Vagina (tissue), 2 donors: ENCODE measurements at regions not wholly inside any gene's neighbourhood (a gene's known extent, or its start where the extent isn't known, plus 50 kb on each side); places are given as distances from the start of the nearest gene placed in this dataset.

Experiments
- DNase-seq, 2 donors: peaks; one replicate each; pipeline ENCODE4 v3.0.0-alpha.2; 2017; ENCODE audit errors: extremely low spot score in 2 of 2
- H3K27ac ChIP-seq: fragments of 200-600 bp; sonication (generic); one replicate; pipeline ENCODE4 v1.5.1; 2019
- H3K27me3 ChIP-seq: fragments of 200-600 bp; sonication (generic); one replicate; pipeline ENCODE4 v1.5.1; 2019
- H3K36me3 ChIP-seq, 2 donors: fragments of 200-600 bp; sonication (generic); one replicate each; pipeline ENCODE4 v1.5.1; 2017 to 2019
- H3K4me1 ChIP-seq: fragments of 200-600 bp; sonication (generic); one replicate; pipeline ENCODE4 v1.5.1; 2019
- H3K4me3 ChIP-seq, 2 donors: fragments of 200-600 bp; sonication (generic); 1 replicate in 1 of 2; 2 replicates in 1 of 2; pipeline ENCODE4 v1.5.1; 2016 to 2019
- H3K9me3 ChIP-seq: fragments of 200-600 bp; sonication (generic); one replicate; pipeline ENCODE4 v1.5.1; 2019
- CTCF ChIP-seq, 3 experiments: fragments of 450-650 bp in 2 of 3; fragments of 200-600 bp in 1 of 3; sonication (generic) in 1 of 3; IDR thresholded peaks; one replicate each; pipeline ENCODE4 v1.5.1; 2017 to 2019; ENCODE audit warnings: antibody characterized with exemption in 3 of 3, mild to moderate bottlenecking in 2 of 3, moderate library complexity in 2 of 3
- POLR2A ChIP-seq, 2 donors: fragments of 450-650 bp; IDR thresholded peaks; one replicate each; pipeline ENCODE4 v1.6.1; 2017; ENCODE audit warnings: antibody characterized with exemption in 2 of 2, mild to moderate bottlenecking in 2 of 2, moderate library complexity in 2 of 2
- POLR2AphosphoS5 ChIP-seq, 2 donors: sonication (generic); formaldehyde crosslinking; IDR thresholded peaks; one replicate each; pipeline ENCODE4 v1.9.0; 2017; ENCODE audit warnings: antibody characterized with exemption in 2 of 2, mild to moderate bottlenecking in 2 of 2, low read depth in 1 of 2; ENCODE audit not compliant: insufficient read depth in 1 of 2
- intact Hi-C: fragments of 100-400 bp; cut with DNase I; formaldehyde crosslinking; loops from one replicate; pipeline ENCODE4 v1.15.1; 2023

GRCh38 chr2:162928356-162928755 lies 89.8 kb upstream of the KCNH7 start:
- DNase-seq, result no peak
- H3K27ac ChIP-seq, result no peak overlapping the region
- TF ChIP-seq CTCF (IDR thresholded peaks at IDR 0.05) (no peak), POLR2AphosphoS5 (IDR thresholded peaks at IDR 0.05; ENCODE audit: insufficient read depth in 1 of 2, low read depth in 1 of 2) (no peak), POLR2A (IDR thresholded peaks at IDR 0.05) (no peak)
- no peaks in the 10 kb centered on the region for H3K4me1 ChIP-seq
- H3K36me3 ChIP-seq, result no peaks in the 10 kb centered on the region
- no peak overlapping the region for H3K4me3 ChIP-seq
- intact Hi-C loops, result no loop called here
- H3K27me3 ChIP-seq, result no peaks in the 10 kb centered on the region
- no peaks in the 10 kb centered on the region for H3K9me3 ChIP-seq

- TF ChIP-seq CTCF (IDR thresholded peaks at IDR 0.05) (no peak), POLR2A (IDR thresholded peaks at IDR 0.05) (no peak), POLR2AphosphoS5 (IDR thresholded peaks at IDR 0.05; ENCODE audit: insufficient read depth in 1 of 2, low read depth in 1 of 2) (no peak)
- H3K9me3 ChIP-seq, result no peaks in the 10 kb centered on the region
- H3K27ac ChIP-seq, result no peak overlapping the region
- no peaks in the 10 kb centered on the region for H3K4me1 ChIP-seq
- H3K27me3 ChIP-seq, result no peaks in the 10 kb centered on the region
- no peak for DNase-seq
- intact Hi-C loops, result no loop called here
- H3K4me3 ChIP-seq, result no peak overlapping the region
- no peaks in the 10 kb centered on the region for H3K36me3 ChIP-seq
Measured at GRCh38 chr2:162926907-162927306, 88.3 kb upstream of the KCNH7 start.

- H3K4me1 ChIP-seq, result no peaks in the 10 kb centered on the region
- no peaks in the 10 kb centered on the region for H3K36me3 ChIP-seq
- intact Hi-C loops, result no loop called here
- TF ChIP-seq CTCF (IDR thresholded peaks at IDR 0.05) (no peak), POLR2A (IDR thresholded peaks at IDR 0.05) (no peak), POLR2AphosphoS5 (IDR thresholded peaks at IDR 0.05; ENCODE audit: insufficient read depth in 1 of 2, low read depth in 1 of 2) (no peak)
- no peaks in the 10 kb centered on the region for H3K27me3 ChIP-seq
- no peak for DNase-seq
- no peak overlapping the region for H3K4me3 ChIP-seq
- H3K9me3 ChIP-seq, result no peaks in the 10 kb centered on the region
- H3K27ac ChIP-seq, result no peak overlapping the region
Measured at GRCh38 chr2:162926501-162926900, 87.9 kb upstream of the KCNH7 start.

GRCh38 chr2:162925595-162925994 lies 87.0 kb upstream of the KCNH7 start:
- Histone ChIP-seq H3K27me3 (no peaks in the 10 kb centered on the region), H3K4me3 (no peak overlapping the region), H3K4me1 (no peaks in the 10 kb centered on the region), H3K27ac (no peak overlapping the region), H3K36me3 (no peaks in the 10 kb centered on the region), H3K9me3 (no peaks in the 10 kb centered on the region)
- intact Hi-C loops, result no loop called here
- TF ChIP-seq POLR2A (IDR thresholded peaks at IDR 0.05), result no peak
- TF ChIP-seq POLR2AphosphoS5 (IDR thresholded peaks at IDR 0.05; ENCODE audit: insufficient read depth in 1 of 2, low read depth in 1 of 2), result no peak
- TF ChIP-seq CTCF (IDR thresholded peaks at IDR 0.05), result no peak
- no peak for DNase-seq

- no peak for TF ChIP-seq CTCF (IDR thresholded peaks at IDR 0.05)
- no peak for TF ChIP-seq POLR2A (IDR thresholded peaks at IDR 0.05)
- TF ChIP-seq POLR2AphosphoS5 (IDR thresholded peaks at IDR 0.05; ENCODE audit: insufficient read depth in 1 of 2, low read depth in 1 of 2), result no peak
- H3K27ac ChIP-seq, result no peak overlapping the region
- no peaks in the 10 kb centered on the region for H3K27me3 ChIP-seq
- H3K36me3 ChIP-seq, result no peaks in the 10 kb centered on the region
- no peaks in the 10 kb centered on the region for H3K4me1 ChIP-seq
- intact Hi-C loops, result no loop called here
- no peak overlapping the region for H3K4me3 ChIP-seq
- H3K9me3 ChIP-seq, result no peaks in the 10 kb centered on the region
- no peak for DNase-seq
Measured at GRCh38 chr2:162919111-162919510, 80.5 kb upstream of the KCNH7 start.
